ENCODE measurements at regions not wholly inside any gene's neighbourhood (a gene's known extent, or its start where the extent isn't known, plus 50 kb on each side); places are given as distances from the start of the nearest gene placed in this dataset.

DNA sequence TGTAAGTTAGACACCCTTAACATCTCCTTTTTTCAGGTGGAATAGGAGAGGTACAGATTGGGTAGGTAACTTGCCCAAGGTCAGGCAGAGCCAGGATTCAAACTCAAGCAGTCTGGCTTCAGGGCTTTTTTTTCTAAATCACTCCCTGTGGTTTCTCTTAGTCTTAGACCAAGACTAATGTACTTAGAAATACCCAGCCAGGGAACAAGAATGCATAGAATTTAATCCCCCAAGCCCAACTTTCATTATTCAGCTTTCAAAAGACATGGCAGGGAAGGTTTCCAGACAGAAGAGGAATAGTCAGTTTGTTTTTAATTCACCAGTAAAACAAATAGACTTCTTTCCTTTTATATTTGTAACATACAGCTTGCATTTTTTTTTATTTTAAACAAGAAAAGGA is 305.2 kb upstream of the RBFOX1 start:
- TF ChIP-seq, protein P1, sequence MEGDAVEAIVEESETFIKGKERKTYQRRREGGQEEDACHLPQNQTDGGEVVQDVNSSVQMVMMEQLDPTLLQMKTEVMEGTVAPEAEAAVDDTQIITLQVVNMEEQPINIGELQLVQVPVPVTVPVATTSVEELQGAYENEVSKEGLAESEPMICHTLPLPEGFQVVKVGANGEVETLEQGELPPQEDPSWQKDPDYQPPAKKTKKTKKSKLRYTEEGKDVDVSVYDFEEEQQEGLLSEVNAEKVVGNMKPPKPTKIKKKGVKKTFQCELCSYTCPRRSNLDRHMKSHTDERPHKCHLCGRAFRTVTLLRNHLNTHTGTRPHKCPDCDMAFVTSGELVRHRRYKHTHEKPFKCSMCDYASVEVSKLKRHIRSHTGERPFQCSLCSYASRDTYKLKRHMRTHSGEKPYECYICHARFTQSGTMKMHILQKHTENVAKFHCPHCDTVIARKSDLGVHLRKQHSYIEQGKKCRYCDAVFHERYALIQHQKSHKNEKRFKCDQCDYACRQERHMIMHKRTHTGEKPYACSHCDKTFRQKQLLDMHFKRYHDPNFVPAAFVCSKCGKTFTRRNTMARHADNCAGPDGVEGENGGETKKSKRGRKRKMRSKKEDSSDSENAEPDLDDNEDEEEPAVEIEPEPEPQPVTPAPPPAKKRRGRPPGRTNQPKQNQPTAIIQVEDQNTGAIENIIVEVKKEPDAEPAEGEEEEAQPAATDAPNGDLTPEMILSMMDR (IDR thresholded peaks at IDR 0.05): no peak
- TF ChIP-seq POLR2AphosphoS5 (IDR thresholded peaks at IDR 0.05): no peak

All from breast epithelium (tissue), 3 donors.